ENCODE measurements at regions not wholly inside any gene's neighbourhood (a gene's known extent, or its start where the extent isn't known, plus 50 kb on each side); places are given as distances from the start of the nearest gene placed in this dataset.
A peak's percentile ranks its signal among the peaks of the same experiment; 100 is the strongest.

GRCh38 chr1:75984781-75985180 is 52.6 kb upstream of the ASB17 start:
- no peak for DNase-seq

DNA sequence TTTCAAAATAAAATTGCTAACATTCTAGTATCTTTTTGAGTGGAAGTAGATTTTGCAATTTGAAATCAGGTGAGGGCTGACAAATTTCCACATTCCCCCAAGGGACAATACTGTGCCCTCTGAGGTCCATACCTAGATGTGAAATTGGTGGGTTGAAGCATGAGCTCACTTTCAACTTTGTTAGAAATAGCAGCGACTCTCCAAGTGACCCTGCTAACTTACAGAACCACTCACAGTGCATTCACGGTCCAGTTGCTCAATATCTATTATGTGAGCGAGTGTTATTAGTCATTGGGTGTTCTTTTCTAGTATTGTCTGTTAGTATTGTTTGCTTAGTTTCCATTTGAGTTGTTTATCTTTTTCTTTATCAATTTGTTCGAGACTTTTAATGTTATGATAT is 53.6 kb upstream of the ASB17 start:
- DNase-seq, result no peak

- DNase-seq, result no peak
Observed at GRCh38 chr1:75986478-75986877, 54.3 kb upstream of the ASB17 start.

GRCh38 chr1:75989121-75989520 is 56.9 kb upstream of the ASB17 start:
- no peak for DNase-seq

DNA sequence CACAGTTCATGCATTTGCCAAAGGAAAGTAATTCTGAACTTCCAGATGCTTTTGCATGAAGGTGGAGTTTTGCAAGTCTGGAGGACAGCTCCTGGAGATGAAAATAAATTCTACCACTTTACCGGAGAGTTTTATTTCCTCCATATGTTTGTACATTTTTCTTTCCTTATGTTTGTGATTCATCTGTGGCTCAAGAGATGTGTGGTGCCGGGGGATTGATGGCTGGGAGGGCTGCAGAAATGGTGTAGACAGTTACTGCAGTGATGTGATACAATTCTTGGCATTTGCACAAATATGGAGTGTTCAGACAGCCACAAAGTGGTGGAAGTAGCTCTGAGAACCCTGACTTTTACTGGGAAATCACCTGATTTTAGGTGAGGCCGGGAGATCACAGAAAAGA is 58.5 kb upstream of the ASB17 start:
- DNase-seq, result no peak

DNA sequence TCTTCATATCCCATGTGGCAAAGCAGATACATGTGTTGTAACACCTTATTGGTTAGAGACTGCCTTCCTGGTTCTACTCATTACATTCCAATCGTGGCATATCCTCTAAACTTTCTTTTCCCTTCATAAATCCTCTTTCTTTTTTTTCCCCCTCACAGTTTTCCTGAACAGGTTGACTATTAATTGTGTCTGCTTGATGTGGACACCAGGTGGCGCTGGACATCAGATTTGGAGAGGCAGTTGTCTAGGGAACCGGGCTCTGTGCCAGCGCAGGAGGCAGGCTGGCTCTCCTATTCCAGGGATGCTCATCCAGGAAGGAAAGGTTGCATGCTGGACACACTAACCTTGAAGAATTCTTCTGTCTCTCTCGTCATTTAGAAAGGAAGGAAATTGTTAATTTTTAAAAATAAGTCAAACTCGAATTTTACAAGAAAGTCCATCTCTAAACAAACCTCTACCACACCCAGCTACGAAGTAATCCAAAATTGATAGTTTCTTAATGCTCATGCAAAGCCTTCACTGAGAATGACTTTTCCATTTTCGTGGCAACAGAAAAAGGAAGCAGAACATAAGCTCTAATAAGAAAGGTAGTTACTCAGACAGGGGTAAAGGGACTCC is 59.4 kb upstream of the ASB17 start:
- peak; percentile 69 for DNase-seq

DNA sequence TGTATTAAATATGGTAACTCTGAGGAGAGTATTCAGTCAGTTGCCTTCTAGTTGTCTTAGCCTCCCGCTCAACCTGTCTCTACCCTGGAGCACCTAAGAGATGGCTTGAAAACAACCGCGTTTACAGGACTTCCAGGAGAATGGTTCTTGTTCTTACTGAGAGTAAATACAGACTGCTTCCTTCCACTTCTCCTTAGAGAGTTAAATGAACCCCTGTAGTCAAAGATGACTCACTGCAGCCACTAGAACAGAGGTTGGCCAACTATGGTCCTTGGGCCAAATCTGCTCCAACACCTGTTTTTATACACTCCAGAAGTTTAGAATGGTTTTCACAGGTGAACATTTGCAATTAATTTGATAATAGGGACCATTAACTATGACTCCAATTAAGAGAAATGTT is 60.1 kb upstream of the ASB17 start:
- DNase-seq, result no peak

GRCh38 chr1:75993661-75994060 is 61.5 kb upstream of the ASB17 start:
- no peak for DNase-seq

- DNase-seq, result no peak
Observed at GRCh38 chr1:75996196-75996595, 64.0 kb upstream of the ASB17 start.

DNA sequence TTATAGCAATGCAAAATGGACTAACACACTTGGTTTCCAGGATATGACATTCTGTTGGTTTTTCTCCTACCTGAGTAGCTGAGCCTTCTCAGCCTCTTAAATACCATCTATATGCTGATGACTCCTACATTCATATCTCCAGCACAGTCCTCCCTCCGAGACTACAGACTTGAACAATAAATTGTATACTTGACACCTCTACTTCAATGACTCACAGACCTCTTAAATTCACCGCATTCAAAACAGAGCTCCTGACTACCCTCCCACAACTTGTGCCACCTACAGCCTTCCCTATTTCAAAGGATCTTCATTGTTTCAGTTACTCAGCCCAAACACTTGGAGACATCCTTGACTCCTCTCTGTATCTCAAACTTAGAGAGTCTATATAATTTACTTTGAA is 66.8 kb upstream of the ASB17 start:
- DNase-seq, result no peak

DNA sequence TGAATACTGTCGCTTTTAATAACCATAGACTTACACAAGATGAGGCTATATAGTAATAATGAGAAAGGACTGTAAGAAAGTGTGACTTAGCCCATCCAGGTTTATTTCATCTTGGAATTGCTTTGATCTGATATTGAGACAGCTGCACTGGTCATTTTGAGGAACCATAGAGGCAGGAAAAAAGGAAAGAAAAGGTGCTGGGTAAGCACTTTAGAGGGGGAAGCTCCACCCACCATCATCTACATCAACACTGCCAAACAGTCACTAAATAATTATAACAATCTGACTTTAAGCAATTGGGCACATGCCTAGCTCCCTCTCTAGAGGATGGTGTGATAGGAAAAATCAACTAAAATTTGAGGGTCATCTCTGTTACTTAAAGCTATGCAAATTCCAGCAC is 70.6 kb upstream of the ST6GALNAC3 start:
- no peak for DNase-seq

DNA sequence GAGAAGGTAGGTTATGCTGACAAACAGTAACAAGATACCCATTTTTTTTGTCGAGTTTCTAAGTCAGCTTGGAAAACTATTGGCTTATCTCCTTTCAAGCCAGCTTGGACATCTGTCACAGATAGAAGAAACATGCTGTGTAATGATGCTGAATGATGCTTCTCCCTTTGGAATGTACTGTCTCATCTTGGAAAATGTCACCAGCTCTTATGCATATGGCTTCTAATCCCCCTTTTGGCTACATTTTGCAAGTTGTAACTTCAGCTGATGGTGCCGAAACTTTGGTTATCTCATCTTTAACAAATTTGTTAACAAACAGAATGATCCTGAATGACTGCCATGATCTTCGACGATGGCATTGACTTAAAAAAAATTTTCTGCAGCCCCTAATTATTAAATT is 68.8 kb upstream of the ST6GALNAC3 start:
- no peak for DNase-seq

DNA sequence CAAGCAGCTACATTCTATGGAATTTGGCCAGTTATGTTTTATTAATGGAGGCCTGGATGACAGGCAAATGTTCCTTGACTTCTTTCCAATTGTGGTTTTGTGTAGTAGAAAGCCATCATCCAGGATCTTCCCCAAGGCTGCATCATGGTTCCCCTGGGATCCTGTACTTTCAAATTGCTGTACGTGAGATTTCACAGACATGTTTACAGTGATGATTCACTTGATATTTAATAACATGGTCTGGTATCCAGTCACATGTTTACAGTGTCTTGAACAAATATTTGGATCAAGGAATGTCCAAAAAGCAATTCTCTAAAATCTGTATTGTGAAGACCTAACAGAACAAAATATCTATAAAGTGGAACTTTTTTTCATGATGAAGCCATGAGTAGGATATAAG is 68.3 kb upstream of the ST6GALNAC3 start:
- DNase-seq, result no peak

DNA sequence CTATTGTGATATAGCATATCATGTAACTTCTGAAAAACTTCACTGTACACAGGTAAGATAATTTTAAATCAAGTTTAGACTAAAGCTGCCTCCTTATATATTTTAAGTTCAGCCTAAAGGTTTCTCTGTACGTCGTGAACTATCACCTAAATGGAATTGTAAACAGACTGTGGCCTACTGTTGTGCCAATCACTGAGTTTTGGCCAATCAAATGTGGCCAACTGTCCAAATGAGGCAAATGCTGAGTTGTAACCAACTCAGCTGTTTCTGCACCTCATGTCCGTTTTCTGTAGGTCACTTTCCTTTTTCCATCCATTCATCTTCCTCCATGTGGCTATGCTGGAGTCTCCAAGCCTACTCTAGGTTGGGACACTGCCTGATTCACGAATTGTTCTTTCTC is 63.7 kb upstream of the ST6GALNAC3 start:
- no peak for DNase-seq

DNA sequence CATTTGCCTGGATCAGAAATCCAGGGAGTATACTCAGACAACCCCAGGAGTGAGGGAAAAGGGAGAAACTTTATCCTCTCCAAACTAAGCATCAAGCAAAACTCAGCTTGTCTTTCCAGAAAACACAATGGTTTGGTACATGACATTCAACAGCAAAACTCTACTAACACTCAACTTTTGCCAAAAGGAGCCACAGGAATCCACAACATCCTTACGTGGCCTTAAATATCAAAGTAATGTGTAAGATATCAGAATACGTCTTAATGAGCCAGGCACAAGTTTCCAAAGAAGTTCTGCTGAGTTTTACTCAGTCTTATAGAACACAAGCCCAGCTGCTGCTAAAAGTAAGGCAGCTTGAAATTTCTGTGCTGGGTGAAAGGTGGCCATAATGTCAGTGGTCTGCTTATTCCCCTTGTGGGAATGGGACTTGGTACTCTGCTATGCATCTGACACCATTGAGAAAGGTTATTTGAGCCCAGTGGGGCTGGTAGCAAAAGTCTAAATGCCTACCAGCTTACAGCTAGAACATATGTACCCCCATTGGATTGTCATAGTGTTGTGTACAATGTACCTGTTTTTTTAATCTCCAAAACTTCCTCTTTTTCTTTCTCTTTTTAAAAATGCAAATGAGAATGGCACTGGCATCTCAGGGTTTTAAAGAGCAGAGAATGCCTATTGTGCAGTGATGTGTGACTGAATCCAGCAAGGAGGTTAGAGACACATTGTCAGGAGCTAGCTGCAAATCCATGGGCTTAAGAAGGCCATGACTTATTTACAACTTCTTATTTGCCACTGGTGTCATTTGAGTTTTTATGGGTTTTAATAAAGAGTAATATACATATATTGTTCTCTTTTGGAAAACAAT is 62.0 kb upstream of the ST6GALNAC3 start:
- DNase-seq, result no peak

DNA sequence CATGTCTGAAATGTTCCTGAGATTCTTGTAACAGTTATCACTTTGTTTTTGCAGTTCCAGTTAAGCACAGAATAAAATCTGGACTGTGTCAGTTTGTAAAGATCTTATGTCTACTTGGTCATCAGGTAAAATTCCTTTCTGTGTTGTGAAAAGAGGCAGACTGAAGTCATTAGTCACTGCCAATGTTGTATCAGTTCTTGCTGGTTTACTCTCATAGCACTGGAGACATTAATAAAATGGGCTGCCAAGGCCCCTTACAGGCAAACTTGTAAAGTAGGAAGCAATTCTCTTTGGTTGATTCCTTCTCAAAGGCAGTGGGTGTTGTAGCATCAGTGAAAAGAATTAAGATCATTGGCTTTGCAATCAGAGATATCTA is 61.4 kb upstream of the ST6GALNAC3 start:
- no peak for DNase-seq

GRCh38 chr1:76015478-76016103 is 59.0 kb upstream of the ST6GALNAC3 start:
- no peak for DNase-seq

- no peak for DNase-seq
Observed at GRCh38 chr1:76018045-76018444, 56.5 kb upstream of the ST6GALNAC3 start.

DNA sequence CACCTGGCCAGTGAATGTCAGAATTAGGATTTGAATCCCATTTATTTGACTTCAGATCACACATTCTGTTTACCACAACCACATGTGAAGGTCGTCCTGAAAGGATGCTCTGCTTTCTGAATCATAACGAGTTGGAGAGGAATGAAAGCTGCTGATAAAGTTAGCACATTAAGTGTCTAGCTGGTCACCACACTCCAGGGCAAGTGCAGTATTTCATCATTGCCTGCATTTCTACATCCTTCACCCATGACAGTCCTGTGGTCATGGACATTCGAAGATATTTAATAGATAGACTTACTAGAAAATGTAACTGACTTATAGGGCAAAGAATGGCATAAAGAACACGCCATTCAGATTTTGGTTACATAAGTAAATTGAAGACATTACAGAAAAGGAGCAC is 52.7 kb upstream of the ST6GALNAC3 start:
- DNase-seq, result no peak

DNA sequence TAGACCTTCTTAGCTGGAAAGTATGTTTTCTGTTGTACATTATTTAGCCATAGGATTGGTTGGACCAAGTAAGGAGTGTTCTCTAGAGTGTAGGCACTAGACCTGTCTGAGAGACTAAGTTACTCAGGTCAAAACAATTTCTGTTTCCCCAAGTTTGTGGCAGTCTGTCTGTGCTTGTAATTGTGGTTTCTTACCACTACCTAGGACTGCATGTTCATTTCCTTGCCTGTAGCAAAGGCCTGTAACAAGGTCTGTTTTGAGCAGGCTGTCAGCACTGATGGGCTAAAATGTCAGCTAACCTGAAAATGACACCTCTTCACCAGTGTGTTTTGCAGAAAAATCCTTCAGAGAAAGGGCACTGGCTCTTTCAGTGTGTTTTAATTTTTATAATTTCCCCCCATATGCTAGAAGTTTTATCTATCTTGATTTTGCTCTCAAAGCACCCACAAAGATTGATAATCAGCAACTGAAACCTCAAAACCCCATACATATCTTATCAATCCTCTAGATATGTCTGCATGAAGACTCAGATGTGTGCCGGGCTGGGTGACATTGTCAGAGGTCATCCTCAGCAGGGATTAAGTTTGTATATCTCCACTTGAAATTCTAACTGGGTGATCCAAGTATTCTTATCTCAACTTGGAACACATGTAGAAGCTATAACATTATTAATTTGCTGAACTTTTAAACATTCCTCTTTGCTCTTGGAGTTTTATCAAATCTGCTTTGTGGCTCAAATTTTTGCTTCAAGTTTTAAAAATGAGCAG is 50.7 kb upstream of the ST6GALNAC3 start:
- DNase-seq, result no peak
